Stimulated activated CD4-positive, alpha-beta T cell treated with anti-CD3 and anti-CD28 coated beads, Interleukin-4, amount 100 ng/mL, for 24 hours (primary cell): ENCODE measurements at regions not wholly inside any gene's neighbourhood (a gene's known extent, or its start where the extent isn't known, plus 50 kb on each side); places are given as distances from the start of the nearest gene placed in this dataset.
"Not testable (repeated sequence)": the region's sequence is repeated elsewhere in the genome, so short reads cannot be mapped to it uniquely, and the experiment has no call there.

Source experiments
- DNase-seq: peaks from one replicate; pipeline ENCODE4 v3.0.0-alpha.2; 2020

- no peak for DNase-seq
These were observed 769.8 kb upstream of the GYPC start for GRCh38 chr2:125886153-125886552.

- DNase-seq, result no peak
These were observed 754.7 kb upstream of the GYPC start for GRCh38 chr2:125901278-125901677.

GRCh38 chr2:125925891-125926546 is 729.9 kb upstream of the GYPC start:
- DNase-seq, result no peak

- no peak for DNase-seq
These were observed 720.4 kb upstream of the GYPC start for GRCh38 chr2:125935559-125935958.

GRCh38 chr2:125942585-125943424 is 713.2 kb upstream of the GYPC start:
- DNase-seq, result no peak

- DNase-seq, result no peak
These were observed 696.9 kb upstream of the GYPC start for GRCh38 chr2:125959047-125959446.

- no peak for DNase-seq
These were observed 694.2 kb upstream of the GYPC start for GRCh38 chr2:125961739-125962138.

GRCh38 chr2:125979886-125980285 is 676.1 kb upstream of the GYPC start:
- DNase-seq, result no peak

- no peak for DNase-seq
These were observed 672.6 kb upstream of the GYPC start for GRCh38 chr2:125983364-125983763.

GRCh38 chr2:126029316-126029715 is 626.6 kb upstream of the GYPC start:
- DNase-seq, result no peak

- DNase-seq, result no peak
These were observed 617.1 kb upstream of the GYPC start for GRCh38 chr2:126038861-126039260.

- DNase-seq, result no peak
These were observed 614.4 kb upstream of the GYPC start for GRCh38 chr2:126041391-126042047.

- DNase-seq, result no peak
These were observed 613.9 kb upstream of the GYPC start for GRCh38 chr2:126042089-126042488.

- no peak for DNase-seq
These were observed 607.2 kb upstream of the GYPC start for GRCh38 chr2:126048719-126049118.

GRCh38 chr2:126049461-126049860 is 606.5 kb upstream of the GYPC start:
- no peak for DNase-seq

- no peak for DNase-seq
These were observed 604.8 kb upstream of the GYPC start for GRCh38 chr2:126050991-126051736.

- not testable (repeated sequence) for DNase-seq
These were observed 604.2 kb upstream of the GYPC start for GRCh38 chr2:126051737-126052240.

GRCh38 chr2:126059379-126059778 is 596.6 kb upstream of the GYPC start:
- no peak for DNase-seq

GRCh38 chr2:126085011-126085795 is 570.8 kb upstream of the GYPC start:
- no peak for DNase-seq

- no peak for DNase-seq
These were observed 555.0 kb upstream of the GYPC start for GRCh38 chr2:126100962-126101361.

- no peak for DNase-seq
These were observed 550.0 kb upstream of the GYPC start for GRCh38 chr2:126106006-126106405.

GRCh38 chr2:126107883-126108282 is 548.1 kb upstream of the GYPC start:
- no peak for DNase-seq
